ENCODE measurements at regions not wholly inside any gene's neighbourhood (a gene's known extent, or its start where the extent isn't known, plus 50 kb on each side); places are given as distances from the start of the nearest gene placed in this dataset.
"Not testable (repeated sequence)": the region's sequence is repeated elsewhere in the genome, so short reads cannot be mapped to it uniquely, and the experiment has no call there.

GRCh38 chr3:10628891-10629670 is 123.7 kb upstream of the ATP2B2 start:
- DNase-seq: no peak

GRCh38 chr3:10629671-10630040 is 124.3 kb upstream of the ATP2B2 start:
- no peak for DNase-seq

GRCh38 chr3:10631224-10631623 is 125.8 kb upstream of the ATP2B2 start:
- DNase-seq: no peak

GRCh38 chr3:10632125-10632524 is 126.7 kb upstream of the ATP2B2 start:
- no peak for DNase-seq

- DNase-seq: no peak
These were observed 127.4 kb upstream of the ATP2B2 start for GRCh38 chr3:10632741-10633140.

GRCh38 chr3:10635446-10636076 is 130.2 kb upstream of the ATP2B2 start:
- no peak for DNase-seq

- DNase-seq: no peak
These were observed 132.0 kb upstream of the ATP2B2 start for GRCh38 chr3:10637342-10637741.

GRCh38 chr3:10638466-10638865 is 133.1 kb upstream of the ATP2B2 start:
- no peak for DNase-seq

GRCh38 chr3:10641760-10642159 is 136.4 kb upstream of the ATP2B2 start:
- no peak for DNase-seq

- no peak for DNase-seq
These were observed 138.8 kb upstream of the ATP2B2 start for GRCh38 chr3:10644189-10644588.

GRCh38 chr3:10645800-10646199 is 140.4 kb upstream of the ATP2B2 start:
- no peak for DNase-seq

- DNase-seq: no peak
These were observed 141.3 kb upstream of the ATP2B2 start for GRCh38 chr3:10646531-10647335.

- no peak for DNase-seq
These were observed 142.0 kb upstream of the ATP2B2 start for GRCh38 chr3:10647376-10647775.

- no peak for DNase-seq
These were observed 142.8 kb upstream of the ATP2B2 start for GRCh38 chr3:10648181-10648580.

GRCh38 chr3:10649463-10649862 is 144.1 kb upstream of the ATP2B2 start:
- not testable (repeated sequence) for DNase-seq

- DNase-seq: no peak
These were observed 146.1 kb upstream of the ATP2B2 start for GRCh38 chr3:10651506-10651905.

GRCh38 chr3:10653241-10653640 is 147.9 kb upstream of the ATP2B2 start:
- DNase-seq: no peak

GRCh38 chr3:10653866-10654611 is 148.7 kb upstream of the ATP2B2 start:
- no peak for DNase-seq

GRCh38 chr3:10655105-10655504 is 149.7 kb upstream of the ATP2B2 start:
- DNase-seq: no peak

- DNase-seq: not testable (repeated sequence)
These were observed 152.0 kb upstream of the ATP2B2 start for GRCh38 chr3:10657339-10657738.

GRCh38 chr3:10665592-10665991 is 150.4 kb upstream of the SLC6A11 start:
- no peak for DNase-seq

GRCh38 chr3:10666621-10667020 is 149.4 kb upstream of the SLC6A11 start:
- DNase-seq: no peak

- DNase-seq: no peak
These were observed 148.8 kb upstream of the SLC6A11 start for GRCh38 chr3:10667269-10667668.

All from NCI-H510A (cell line).